NCI-H1092 (cell line): ENCODE measurements at regions not wholly inside any gene's neighbourhood (a gene's known extent, or its start where the extent isn't known, plus 50 kb on each side); places are given as distances from the start of the nearest gene placed in this dataset.

ENCODE experiments used
- DNase-seq: peaks from one replicate; lab custom pipeline; 2025; lab: John Stamatoyannopoulos, UW

- DNase-seq = no peak
Observed at GRCh38 chr2:145186303-145186702, 666.4 kb upstream of the ZEB2 start.

GRCh38 chr2:145185696-145186095 lies 665.8 kb upstream of the ZEB2 start:
- no peak for DNase-seq

GRCh38 chr2:145184741-145185651 lies 665.1 kb upstream of the ZEB2 start:
- no peak for DNase-seq

GRCh38 chr2:145169285-145169684 lies 649.4 kb upstream of the ZEB2 start:
- no peak for DNase-seq

- no peak for DNase-seq
Observed at GRCh38 chr2:145168091-145168490, 648.2 kb upstream of the ZEB2 start.

- DNase-seq = no peak
Observed at GRCh38 chr2:145166731-145167302, 646.9 kb upstream of the ZEB2 start.

- DNase-seq = no peak
Observed at GRCh38 chr2:145161656-145162055, 641.7 kb upstream of the ZEB2 start.

- DNase-seq = no peak
Observed at GRCh38 chr2:145160855-145161254, 640.9 kb upstream of the ZEB2 start.

GRCh38 chr2:145159676-145160075 lies 639.8 kb upstream of the ZEB2 start:
- DNase-seq = no peak

GRCh38 chr2:145157741-145158591 lies 638.0 kb upstream of the ZEB2 start:
- DNase-seq = no peak

GRCh38 chr2:145157036-145157675 lies 637.2 kb upstream of the ZEB2 start:
- no peak for DNase-seq

- DNase-seq = no peak
Observed at GRCh38 chr2:145156199-145156598, 636.3 kb upstream of the ZEB2 start.

- no peak for DNase-seq
Observed at GRCh38 chr2:145155196-145155595, 635.3 kb upstream of the ZEB2 start.

GRCh38 chr2:145154731-145155130 lies 634.8 kb upstream of the ZEB2 start:
- no peak for DNase-seq

GRCh38 chr2:145146691-145147090 lies 626.8 kb upstream of the ZEB2 start:
- no peak for DNase-seq

GRCh38 chr2:145144131-145144728 lies 624.3 kb upstream of the ZEB2 start:
- DNase-seq = no peak

GRCh38 chr2:145141981-145142380 lies 622.1 kb upstream of the ZEB2 start:
- no peak for DNase-seq

GRCh38 chr2:145140658-145141057 lies 620.7 kb upstream of the ZEB2 start:
- no peak for DNase-seq

GRCh38 chr2:145138626-145139025 lies 618.7 kb upstream of the ZEB2 start:
- no peak for DNase-seq

GRCh38 chr2:145137901-145138300 lies 618.0 kb upstream of the ZEB2 start:
- DNase-seq = no peak

GRCh38 chr2:145137211-145137610 lies 617.3 kb upstream of the ZEB2 start:
- DNase-seq = no peak

- DNase-seq = no peak
Observed at GRCh38 chr2:145136702-145137101, 616.8 kb upstream of the ZEB2 start.
